GM18867 (cell line): ENCODE measurements at regions not wholly inside any gene's neighbourhood (a gene's known extent, or its start where the extent isn't known, plus 50 kb on each side); places are given as distances from the start of the nearest gene placed in this dataset.
A peak's percentile ranks its signal among the peaks of the same experiment; 100 is the strongest.

ENCODE experiments used
- ATAC-seq: cut with Tn5 transposase; IDR thresholded peaks from one replicate; pipeline ENCODE4 v1.9.1; 2021; ENCODE audit warnings: mild to moderate bottlenecking, moderate library complexity; ENCODE audit not compliant: unreplicated experiment

DNA sequence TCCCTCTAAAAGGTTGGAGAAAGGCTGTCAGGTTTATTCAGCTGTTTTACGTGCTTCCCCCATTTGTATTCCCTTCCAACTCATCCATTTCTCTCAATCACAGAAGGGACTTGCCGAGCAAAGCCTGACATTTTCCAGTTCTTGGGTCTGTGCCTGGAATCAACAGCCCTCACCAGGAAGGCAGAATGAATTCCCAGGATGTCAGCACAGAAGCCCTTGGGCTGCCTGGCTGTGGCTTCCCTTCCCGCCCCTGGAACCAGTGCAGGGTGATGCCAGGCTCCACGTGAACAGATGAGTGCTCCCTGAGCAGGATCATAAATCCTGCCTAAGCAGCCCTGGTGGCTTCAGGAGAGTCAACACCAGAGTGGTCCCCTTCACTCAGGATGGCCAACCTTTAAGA is 86.1 kb upstream of the CD83 start:
- ATAC-seq, result no peak

DNA sequence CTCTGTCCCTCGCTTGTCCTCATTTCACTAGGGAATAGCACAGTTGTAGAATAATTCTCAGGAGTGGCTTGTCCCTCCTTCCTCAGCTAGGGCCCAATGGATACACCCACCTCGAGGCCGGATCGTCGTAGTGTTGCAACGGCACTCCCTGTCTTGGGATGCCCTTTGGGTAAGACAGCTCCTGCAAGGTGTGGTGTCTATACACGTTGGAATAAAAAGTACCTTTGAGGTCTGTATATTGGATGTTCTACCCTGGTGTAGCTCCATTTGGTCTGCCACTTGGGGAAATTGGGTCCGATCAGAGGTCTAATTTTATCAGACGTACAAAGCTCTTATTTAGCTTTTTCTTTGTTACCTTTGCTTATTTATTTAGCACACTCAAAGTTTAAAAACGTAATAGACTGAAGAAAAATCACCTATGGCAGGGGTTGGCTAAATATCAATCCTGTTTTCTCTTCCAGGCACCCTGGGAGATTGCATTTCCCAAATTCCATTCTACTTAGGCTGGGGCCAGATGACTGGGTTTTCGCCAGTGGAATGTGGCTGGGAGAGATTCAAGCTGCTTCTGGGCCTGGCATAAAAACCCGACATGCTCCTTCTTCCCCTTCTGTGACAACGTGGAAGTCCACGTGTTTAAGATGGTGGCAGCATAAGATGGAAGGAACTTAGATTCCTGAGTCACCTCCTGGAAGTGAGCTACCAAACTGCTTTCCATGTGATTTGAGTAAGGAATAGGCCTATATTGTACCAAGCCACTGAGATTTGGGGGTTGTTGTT is 82.3 kb upstream of the CD83 start:
- no peak for ATAC-seq

DNA sequence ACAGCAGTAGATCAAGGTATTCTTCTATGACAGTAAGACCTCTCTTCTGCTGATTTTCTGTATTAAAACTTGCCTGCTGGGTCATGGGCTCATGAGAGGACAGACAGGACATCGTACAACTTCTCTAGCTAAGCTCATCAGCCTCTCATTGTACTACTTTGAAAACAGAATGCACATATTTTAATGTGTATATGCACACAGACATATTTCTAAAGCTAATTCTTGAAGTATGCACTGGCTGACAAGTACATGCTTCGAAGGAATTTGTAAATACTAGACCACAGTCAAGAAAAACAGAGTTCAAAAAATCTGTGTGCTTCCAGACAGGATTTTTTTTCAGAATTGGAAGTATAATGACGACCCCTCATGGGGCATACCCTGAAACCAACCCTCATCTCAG is 81.7 kb upstream of the CD83 start:
- ATAC-seq, result no peak

DNA sequence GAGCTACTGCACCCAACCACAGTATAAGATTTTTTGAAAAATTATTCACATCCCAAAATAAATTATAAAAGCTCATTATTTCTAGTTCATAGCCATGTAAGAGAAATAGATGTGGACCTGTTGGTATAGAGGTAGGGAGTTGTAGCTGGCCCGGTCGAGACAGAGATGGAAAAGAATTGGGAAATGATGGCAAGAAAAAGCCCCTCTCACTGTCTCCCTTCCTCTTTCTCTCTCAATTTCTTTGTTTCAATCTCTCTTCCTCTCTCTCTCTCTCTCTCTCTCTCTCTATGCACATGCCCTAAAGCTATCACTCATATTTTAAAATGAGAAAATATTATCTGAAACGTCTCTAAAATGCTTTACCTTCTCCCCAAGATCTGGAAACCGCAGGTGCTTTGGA is 80.7 kb upstream of the CD83 start:
- no peak for ATAC-seq

DNA sequence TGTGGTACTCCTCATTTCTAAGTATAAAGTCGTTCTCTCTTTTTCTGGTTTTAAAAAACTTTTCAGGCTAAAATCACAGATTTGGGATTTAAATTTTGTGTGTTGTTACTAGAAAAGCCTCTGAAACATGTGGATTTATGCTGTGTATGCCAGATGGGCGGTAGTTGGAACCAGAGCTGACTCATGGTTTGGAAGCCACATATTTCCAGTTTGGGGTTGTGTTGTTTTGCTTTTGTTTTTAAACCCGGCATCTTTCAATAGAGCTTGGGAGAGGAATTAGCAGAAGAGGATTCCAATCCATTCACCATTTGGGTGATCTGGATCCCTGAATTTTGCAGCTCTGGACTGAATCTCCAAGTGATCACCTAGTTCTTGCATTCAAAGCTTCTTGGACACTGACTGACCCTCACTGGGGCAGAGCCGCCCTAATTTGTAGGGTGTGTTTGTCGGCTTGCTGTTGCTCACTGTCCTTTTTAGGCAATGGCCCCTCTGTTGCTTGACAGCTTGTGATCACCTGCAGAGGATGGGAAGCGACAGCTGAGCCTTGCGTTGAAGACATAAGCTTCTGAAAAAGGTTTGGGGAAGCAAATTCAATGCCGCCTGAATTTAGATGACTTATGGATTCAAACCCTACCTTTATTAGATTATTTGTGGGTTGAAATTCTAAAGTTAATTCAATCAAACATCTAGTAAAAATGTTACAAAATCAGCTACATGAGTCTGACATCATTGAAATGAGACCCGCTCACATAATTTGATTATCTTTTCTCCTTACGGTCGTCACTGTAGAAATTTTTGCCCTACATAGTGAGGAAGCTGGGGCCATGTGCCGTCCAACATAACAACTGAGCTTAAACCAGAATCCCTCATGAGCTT is 79.9 kb upstream of the CD83 start:
- ATAC-seq, result no peak

DNA sequence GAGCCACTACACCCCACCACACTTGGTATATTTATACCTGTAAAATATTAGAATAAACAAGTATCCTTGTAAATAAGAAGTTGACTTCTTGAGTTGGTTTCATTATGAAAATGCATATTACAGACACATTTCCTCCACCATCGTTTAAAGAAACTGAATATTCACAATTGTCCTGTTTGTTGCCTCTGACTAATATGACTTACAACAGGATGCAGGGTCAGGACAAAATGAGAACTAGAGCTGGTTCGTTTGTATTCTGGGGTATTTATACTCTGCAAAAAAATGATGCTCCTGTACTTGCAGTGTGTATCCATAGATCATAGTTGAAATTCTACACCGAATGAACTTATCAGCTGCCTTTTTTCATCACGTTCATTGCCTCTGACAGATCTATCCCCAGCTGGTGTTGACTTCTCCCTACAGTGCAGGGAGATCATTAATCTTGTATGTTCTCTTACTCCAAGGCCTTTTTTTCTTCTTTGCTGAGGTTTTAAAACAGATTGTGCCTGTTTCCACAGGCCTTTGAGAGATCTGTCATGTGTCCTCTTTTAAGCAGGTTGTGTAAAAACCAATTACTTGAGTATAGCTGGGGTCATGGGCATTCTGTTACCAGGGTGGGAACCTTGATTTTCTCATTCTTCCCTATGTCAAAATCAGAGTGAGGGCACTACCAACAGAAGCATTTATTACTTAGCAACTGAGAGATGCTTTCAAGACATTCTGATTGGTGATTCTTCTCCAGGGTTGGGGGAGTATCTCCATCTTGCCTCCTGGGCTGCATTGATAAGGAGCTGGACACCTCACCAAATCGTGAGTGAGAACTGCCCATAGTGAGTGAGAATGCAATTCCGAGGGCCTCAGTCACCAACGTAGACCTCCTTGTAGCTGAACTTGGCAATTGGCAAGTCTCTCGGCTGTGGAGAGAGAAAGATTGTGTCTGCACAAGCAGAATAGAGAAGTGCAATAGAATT is 78.8 kb upstream of the CD83 start:
- no peak for ATAC-seq

DNA sequence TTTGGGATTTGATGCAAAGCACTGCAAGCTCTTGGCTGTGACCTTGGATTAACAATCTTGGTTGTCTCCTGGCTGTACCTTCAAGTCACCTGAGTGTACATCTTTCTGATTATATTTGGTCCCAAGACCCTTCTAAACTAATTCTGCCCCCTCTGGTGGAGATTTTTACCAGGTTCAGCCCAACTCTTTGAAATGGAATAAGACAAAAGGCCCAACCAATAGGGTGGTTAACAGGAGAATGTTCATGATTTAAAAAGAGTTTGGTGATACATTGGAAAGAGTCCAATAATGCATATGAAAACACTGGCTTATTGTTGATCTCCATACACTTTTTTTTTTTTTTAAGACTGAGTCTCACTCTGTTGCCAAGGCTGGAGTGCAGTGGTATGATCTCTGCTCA is 77.5 kb upstream of the CD83 start:
- ATAC-seq, result no peak

DNA sequence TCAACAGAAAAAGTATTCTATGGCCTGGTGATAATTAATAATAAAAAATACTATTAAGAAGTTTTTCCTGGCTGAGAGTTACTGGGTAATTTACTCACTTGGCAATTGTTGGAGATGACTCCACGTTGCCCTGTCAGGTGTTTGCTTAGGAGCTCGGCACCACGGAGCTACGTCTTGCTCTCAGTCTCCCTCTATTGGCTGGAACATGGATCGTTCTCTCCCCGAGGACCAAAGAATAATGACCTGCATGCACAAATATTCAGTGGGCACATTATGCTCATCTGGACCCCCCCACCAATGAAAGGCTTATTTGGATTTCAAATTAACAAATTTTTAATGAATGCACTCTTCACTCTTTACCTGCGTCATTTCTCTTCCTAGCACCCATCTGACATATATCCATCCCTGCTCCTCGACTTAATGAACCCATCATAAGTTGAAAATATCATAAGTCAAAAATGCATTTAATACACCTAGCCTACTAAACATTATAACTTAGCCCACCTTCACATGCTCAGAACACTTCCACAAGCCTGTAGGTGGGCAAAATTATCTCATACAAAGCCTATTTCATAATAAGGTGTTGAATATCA is 71.0 kb upstream of the CD83 start:
- ATAC-seq, result peak; percentile 81

DNA sequence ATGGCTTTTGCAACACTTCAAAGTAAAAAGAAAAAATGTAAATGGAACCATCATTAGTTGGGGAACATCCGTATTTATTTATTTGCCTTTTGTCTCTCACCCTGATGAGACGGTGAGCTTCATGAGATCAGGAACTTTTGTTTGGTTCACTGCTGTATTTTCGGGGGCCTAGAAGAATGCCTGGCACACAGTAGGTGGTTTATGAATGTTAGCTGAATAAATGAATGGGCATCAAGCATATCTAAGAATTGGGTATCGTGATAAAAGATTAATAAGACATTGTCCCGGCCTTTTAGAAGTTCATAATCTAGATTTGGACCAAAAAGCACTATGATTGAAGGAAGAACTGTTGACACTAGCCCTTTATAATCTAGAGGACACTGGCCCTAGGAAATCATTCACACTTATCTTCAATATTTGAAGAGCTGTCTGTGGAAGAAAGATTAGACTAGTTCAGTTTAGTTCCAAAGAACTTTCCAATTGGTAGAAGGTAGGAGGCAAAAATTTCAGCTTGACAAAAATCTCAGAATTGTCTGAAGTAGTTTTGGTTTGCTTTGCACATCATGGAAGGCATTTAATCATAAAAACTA is 70.3 kb upstream of the CD83 start:
- no peak for ATAC-seq

DNA sequence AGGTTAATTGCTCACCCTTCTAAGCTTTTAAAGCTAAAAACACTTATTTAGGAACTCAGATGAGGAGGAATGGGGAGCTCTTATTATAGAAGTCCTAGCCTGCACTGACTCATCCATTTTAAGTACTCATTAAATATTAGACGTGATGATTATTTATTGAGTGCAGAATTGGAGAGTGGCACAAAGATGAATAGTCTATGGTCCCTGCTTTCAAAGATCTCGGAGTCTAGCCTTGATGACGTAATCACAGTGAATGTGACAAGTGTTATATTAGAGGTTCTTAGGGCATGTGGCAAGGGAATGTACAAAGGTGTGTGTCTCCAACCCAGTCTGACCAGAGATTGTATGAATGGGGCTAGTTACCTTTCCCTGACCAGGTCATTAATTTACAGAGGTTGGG is 68.7 kb upstream of the CD83 start:
- ATAC-seq, result no peak

DNA sequence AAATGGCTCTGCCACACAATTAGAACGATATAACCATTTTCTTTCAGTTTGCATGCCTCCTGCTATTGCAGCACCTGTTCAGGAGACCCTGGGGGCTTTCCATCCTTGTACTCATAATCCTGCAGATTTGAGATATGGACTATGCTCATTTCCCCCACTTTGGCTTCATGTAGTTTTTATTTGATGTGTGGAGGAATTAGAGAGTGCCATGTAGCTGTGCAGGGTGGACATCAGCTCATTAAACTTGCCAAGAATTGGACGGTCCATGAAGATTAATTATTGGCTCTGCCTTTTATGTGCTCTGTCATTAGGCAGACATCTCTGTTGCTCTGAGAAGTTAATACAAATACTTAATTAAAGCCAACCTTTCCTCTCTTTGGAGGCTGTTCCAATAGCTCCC is 66.2 kb upstream of the CD83 start:
- no peak for ATAC-seq

DNA sequence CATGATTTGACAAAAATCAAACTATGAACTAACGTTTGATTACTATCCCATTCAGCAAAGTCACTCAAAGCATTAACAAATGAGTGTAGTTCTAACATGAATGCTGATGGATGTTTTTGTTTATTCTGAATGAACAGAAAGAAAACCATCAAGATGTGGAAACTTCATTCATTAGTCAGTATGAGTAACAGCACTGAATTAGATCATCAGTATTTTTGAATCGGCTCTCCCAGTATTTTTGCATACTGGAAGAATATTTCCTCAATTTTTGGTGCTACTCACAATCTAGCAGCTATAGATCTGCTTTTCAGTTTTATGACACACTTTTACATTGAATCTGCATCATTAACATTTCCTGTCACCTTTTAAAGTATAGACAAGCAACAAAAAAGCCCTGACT is 63.8 kb upstream of the CD83 start:
- ATAC-seq, result no peak

DNA sequence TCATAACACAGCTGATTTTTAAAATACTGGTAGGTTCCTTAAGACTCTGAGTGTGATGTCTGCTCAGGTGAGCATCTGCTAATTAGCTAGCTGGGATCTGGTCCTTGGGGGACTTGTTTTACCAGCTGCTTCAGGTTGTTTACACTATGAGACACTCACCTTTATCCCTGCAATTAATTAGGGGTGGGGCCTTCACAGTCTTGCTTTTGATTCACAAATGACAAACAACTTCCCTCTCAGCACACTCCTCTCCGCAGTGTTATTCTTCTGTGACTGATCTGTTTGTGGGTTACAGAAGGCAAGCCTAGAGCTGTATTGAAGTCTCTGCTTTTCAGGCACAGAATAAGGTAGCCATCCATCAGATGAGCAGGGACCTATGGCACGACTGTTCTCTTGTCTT is 62.0 kb upstream of the CD83 start:
- ATAC-seq, result no peak

DNA sequence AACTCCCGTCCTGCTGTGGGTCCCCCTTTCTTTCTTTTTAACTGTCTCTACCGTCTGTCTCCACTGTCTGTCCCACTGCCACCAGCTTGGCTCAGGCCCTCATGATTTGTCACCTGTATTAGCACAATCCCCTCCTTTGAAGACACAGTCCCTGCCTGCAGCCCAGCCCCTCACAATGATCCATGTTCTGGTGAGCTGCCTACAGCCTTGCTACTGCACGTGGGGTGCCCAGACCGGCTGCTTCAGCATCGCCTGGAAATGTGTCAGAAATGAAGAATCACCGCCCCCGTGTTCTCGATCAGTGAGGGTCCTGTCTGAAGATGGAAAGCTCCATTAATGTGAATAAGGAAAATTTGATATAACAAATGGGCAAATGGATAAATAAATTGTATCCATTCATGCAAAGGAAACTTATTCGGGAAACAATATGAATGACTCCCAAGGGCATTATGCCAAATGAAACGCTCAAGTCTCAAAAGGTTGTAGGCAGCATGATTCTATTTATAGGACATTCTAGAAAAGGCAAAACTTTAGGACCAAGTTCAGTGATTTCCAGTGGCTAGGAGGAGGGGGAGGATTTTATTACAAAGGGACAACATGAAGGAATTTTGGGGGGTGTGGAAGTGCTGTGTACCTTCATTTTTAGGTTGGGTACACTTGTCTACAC is 59.4 kb upstream of the CD83 start:
- no peak for ATAC-seq

DNA sequence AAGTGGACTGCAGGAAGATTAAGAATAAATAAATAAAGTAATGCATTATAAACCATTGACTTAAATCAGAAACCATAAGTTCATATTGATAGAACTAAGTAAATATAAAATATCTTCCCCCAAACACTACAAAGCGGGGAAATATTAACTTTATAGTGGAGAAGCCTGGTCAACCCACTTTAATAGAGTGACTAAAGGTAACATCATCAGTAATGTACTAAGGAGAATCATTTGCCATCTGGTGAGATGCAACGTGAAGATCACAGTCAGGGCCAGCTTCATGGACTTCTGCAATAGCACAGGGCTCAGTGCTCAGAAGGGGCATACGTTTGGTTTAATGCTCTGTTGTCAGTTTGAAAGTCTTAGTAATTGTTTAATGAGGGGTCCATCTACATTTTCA is 58.8 kb upstream of the CD83 start:
- no peak for ATAC-seq

DNA sequence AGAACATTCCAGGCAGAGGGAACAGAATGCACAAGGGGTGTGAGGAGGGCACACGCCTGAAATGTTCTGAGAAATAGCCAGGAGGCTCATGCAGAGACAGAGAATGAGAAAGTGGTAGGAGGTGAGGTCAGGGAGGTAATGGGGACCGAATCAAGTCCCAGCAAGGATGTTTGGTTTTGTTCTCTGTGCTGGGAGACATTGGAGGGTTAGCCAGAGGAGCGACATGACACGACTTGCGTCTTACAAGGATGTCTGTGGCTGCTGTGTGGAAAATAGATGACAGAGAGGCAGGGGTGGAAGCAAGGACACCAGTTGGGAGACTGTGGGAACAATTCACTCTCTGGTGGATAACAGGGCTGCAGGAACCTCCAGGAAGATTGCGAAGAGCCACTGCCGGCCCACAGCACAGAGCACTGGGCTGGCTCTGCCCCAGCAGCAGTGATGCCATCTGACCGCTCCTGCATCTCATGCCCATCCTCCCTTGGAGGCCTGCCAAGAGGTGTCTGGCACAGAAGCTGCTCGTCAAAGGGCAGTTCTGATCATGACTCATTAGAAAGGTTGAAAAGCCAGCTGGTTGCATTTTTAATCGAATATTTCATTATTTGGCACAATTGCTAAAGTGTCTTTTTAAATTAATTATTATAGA is 57.7 kb upstream of the CD83 start:
- no peak for ATAC-seq

DNA sequence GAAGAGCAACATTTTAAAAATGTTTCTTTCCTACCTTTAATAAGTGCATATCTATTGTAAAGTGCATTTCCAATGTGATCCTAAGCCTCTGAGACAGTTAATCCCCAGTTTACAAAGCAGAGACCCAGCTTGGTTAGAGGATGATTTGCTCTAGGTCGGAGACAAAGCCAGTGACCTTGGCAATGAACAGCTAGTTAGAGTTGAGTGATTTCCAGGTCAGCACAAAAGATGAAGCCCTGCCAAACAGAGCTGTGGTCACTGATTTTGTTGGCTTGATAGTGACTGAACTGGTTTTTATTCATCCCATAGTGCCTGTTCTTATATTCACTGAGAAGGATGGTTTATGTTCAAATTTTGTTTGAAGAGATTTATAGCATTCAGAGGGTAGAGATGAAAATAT is 56.6 kb upstream of the CD83 start:
- ATAC-seq, result no peak

DNA sequence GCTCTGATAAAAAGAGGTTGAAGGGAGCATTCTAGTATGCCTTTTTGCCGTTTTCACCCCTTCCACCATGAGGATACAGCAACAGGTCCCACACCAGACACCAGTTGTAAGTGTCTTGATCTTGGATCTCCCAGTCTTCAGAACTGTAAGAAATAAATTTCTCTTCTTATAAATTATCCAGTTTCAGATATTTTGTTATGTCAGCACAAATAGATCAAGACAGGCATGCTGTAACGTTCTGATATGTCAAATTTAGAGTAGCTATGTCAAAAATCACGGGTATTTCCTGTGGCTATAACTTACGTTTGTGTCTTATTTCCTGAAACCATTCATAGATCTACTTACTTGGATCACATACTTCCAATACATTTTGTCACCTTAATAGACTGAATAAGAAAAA is 55.9 kb upstream of the CD83 start:
- no peak for ATAC-seq

DNA sequence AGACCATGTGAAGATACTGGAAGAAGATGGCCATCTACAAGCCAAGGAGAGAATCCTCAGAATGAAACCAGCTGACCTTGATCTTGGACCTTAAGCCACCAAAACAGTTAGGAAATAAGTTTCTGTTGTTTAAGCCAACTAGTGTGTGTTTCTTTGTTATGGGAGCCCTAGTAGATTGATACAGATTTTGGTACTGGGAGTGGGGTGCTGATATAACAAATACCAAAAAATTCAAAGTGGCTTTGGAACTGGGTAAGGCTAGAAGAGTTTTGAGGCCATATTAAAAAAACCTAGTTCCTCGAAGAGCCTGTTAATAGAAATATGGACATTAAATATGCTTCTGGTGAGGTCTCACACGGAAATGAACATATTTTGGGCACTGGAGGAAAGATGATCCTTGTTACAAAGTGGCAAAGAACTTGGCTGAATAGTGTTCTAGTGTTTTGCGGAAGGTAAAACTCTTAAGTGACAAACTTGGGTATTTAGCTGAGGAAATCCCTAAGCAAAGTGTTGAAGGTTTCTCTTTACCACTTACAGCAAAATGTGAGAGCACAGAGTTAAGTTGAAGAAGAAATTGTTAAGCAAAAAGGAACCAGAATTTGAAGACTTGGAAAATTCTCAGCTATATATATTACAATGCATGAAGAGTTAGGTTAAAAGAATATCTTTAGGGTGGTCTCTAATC is 55.1 kb upstream of the CD83 start:
- no peak for ATAC-seq
